Fibroblast of skin of back (primary cell): ENCODE measurements at regions not wholly inside any gene's neighbourhood (a gene's known extent, or its start where the extent isn't known, plus 50 kb on each side); places are given as distances from the start of the nearest gene placed in this dataset.
"Not testable (repeated sequence)": the region's sequence is repeated elsewhere in the genome, so short reads cannot be mapped to it uniquely, and the experiment has no call there.

Experiments used
- DNase-seq: peaks from one replicate; pipeline ENCODE4 v3.0.0-alpha.2; 2013

DNA sequence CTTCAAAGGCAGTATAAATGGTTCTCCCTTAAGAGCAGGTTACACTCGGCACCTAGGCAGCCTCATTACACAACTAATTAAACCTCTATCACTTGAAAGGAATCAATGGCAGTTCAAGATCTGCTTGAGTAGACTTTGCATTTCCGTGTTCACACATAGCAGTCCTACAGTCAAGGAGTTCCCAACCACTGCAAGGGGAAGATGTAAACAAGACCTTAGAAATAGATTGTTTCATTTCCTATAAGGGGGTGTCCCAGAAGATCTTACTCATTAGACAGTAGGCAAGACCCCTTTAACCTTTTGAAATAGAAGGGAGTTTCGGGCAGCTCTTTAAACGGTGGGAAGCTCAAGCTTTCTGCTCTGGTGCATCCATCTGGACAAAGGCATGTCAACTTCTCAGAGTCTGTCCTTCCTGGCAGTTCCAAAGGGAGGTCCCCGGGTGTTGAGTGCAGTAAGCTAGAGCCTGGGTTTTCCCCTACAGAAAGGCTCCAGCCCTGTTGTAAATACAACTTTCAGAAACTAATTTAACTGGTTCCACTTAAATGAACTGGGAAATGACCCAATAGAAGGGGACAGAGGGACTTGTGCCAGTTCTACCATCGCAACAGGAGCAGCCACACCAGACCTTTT lies 150.8 kb downstream of the RBMX2 start:
- no peak for DNase-seq

- peak; percentile 50 for DNase-seq
Observed at GRCh38 chrX:130555341-130555740, 153.6 kb downstream of the RBMX2 start.

GRCh38 chrX:130555757-130556156 lies 154.0 kb downstream of the RBMX2 start:
- no peak for DNase-seq

DNA sequence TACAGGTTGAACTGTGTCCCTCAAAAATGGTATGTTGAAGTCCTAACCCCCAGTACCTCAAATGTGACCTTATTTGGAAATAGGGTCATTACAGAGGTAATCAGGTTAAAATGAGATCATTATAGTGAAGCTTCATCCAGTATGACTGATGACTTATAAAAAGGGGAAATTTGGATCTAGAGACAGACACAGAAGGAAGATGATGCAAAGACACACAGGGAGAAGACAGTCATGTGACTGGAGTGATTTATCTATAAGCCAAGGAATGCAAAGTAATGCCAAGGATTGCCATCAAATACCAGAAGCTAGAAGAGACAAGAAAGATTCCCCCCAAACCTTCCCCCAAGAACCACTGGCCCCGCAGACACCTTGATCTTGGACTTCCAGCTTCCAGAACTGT lies 155.2 kb downstream of the RBMX2 start:
- no peak for DNase-seq

DNA sequence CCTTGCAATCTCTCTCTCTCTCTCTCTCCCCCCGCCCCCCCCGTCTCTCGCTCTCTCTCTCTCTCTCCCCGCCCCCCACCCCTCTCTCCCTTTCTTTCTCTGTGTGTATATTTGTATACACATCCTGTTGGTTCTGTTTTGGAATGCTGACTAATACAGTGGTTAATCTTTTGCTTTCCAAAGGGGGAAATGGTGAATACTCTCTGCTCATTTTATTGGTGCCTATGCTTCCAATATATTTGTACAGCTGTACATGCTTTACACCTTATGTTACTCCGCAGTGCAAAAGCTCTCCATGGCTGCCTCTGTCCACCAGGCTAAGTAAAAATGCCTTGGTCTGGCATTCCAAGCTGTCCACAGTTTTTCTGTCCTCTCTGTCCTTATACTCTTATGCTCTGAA lies 158.8 kb downstream of the RBMX2 start:
- DNase-seq: peak; percentile 11

- peak; percentile 12 for DNase-seq
Observed at GRCh38 chrX:130561930-130562329, 160.1 kb downstream of the RBMX2 start.

DNA sequence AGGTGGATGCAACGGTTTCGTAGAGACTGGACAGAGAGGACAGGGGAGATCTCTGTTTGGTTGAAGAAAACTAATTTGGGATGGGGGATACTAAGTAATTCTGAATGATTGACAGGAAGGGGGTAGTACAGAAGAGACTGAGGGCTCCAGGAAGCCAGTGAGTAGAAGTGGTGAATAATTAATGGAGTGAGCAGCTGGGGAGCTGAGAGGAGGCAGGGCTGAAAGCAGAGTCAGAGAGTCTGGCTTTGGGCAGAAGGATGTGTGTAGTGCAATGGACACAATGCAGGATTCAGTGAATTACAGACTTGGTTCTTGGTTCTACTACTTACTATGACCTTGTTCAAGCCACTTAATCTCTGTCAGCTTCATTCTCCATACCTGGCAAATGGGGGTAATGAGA lies 161.7 kb downstream of the RBMX2 start:
- DNase-seq: no peak

DNA sequence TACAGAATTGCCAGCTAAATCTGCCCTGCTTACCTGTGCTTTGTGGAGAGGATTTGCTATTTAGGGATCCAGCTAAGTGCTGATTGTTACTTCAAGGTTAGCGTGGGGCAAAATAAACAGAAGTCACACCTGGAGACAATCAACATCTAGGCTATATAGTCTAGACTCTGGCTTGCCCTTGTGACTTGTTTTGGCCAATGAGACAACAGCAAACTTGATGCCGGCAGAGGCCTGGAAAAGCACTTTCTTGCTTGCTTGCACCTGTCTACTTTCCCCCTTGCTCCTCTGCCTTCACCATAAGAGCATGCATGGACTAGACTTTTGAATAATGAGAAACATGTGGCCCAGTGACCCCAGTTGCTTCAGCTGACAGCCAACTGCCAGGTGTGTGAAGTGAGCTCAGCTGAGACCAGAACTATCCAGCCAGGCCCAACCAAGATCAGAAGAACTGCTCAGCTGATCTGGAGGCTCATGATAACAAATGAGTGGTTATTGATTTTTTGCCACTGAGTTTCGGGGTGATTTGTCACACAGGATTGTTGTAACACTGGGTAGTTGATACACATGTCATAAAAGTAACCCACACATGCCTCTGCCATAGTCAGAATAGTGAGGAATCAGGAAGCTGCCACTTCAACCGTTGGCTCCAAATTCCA lies 164.4 kb downstream of the RBMX2 start:
- DNase-seq: no peak

DNA sequence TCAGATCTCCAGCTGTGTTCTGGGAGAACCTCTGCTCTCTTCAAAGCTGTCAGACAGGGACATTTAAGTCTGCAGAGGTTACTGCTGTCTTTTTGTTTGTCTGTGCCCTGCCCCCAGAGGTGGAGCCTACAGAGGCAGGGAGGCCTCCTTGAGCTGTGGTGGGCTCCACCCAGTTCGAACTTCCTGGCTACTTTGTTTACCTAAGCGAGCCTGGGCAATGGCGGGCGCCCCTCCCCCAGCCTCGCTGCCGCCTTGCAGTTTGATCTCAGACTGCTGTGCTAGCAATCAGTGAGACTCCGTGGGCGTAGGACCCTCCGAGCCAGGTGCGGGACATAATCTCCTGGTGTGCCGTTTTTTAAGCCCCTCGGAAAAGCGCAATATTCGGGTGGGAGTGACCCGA lies 171.2 kb downstream of the RBMX2 start:
- not testable (repeated sequence) for DNase-seq
